Psoas muscle (tissue), 7 donors: ENCODE measurements at regions not wholly inside any gene's neighbourhood (a gene's known extent, or its start where the extent isn't known, plus 50 kb on each side); places are given as distances from the start of the nearest gene placed in this dataset.

Source experiments
- ATAC-seq, 4 donors: fragments of 200-7000 bp; cut with Tn5 transposase; one replicate each; pipeline ENCODE4 v1.9.1; 2020; ENCODE audit warnings: moderate library complexity in 3 of 4, mild to moderate bottlenecking in 2 of 4
- DNase-seq, 2 donors: peaks; one replicate each; pipeline ENCODE4 v3.0.0-alpha.2; 2020
- H3K27ac ChIP-seq: fragments of 200-600 bp; one replicate; pipeline ENCODE4 v1.8.0; 2022
- H3K27me3 ChIP-seq, 3 donors: fragments of 200-600 bp in 1 of 3; one replicate each; pipeline versions ENCODE4 v1.6.1 to v1.8.0; 2013 to 2022; ENCODE audit warnings: low read length in 2 of 3, mild to moderate bottlenecking in 2 of 3, moderate library complexity in 1 of 3; ENCODE audit not compliant: insufficient read depth in 3 of 3
- H3K36me3 ChIP-seq, 2 donors: fragments of 200-600 bp in 1 of 2; one replicate each; pipeline versions ENCODE4 v1.6.1 to v1.8.0; 2013 to 2022; ENCODE audit warnings: low read depth in 1 of 2, mild to moderate bottlenecking in 1 of 2, moderate library complexity in 1 of 2; ENCODE audit not compliant: insufficient read depth in 1 of 2
- H3K4me1 ChIP-seq: fragments of 200-600 bp; one replicate; pipeline ENCODE4 v1.8.0; 2022
- H3K4me3 ChIP-seq: fragments of 200-600 bp; one replicate; pipeline ENCODE4 v1.8.0; 2022; ENCODE audit warnings: mild to moderate bottlenecking
- H3K9me3 ChIP-seq: fragments of 200-600 bp; one replicate; pipeline ENCODE4 v1.8.0; 2022
- CTCF ChIP-seq: fragments of 200-600 bp; IDR thresholded peaks from one replicate; pipeline ENCODE4 v1.8.0; 2022; ENCODE audit warnings: antibody characterized with exemption
- WGBS, 3 donors: extraction: QIAGEN DNeasy Blood & Tissue Kit; methylation state at CpG; one replicate each; pipeline versions ENCODE4 v1.1.6 to v1.1.7; 2013; 5-methylcytosine and 5-hydroxymethylcytosine counted together
- intact Hi-C, 2 donors: fragments of 100-400 bp; cut with DNase I; formaldehyde crosslinking; loops; one replicate each; pipeline versions ENCODE4 v1.11.0 to v1.14.2; 2022
- donor health status: healthy with polysubstance abuse.
- donor health status: DM: no; HTN: no; CAD: no; lungs with moderate emphysema.
- donor health status: Bipolar disorder and iron deficiency.
- donor health status: healthy.
- donor health status: DM: yes; HTN: yes; CAD: no.
- donor health status: DM: no; HTN: no; CAD: no.
- donor health status: DM: yes; HTN: yes; CAD: no.

GRCh38 chr5:39980056-39980455 is 555.3 kb upstream of the DAB2 start:
- 86 to 92% (median 88%) methylated on average over 1 of the region's 1 CpG for WGBS, 3 donors
- Histone ChIP-seq H3K4me3 (no peak overlapping the region), H3K36me3 (no peaks in the 10 kb centered on the region), H3K27ac (no peak overlapping the region), H3K9me3 (no peaks in the 10 kb centered on the region), H3K27me3 (no peaks in the 10 kb centered on the region), H3K4me1 (no peaks in the 10 kb centered on the region)
- no peak for ATAC-seq
- intact Hi-C loops: loop anchor here in 1 of 2 donors (5.0 kb wide), 1 partner anchor 623 kb away; no protein-coding TSS in a partner anchor
- no peak for DNase-seq
- no peak for TF ChIP-seq CTCF

- Histone ChIP-seq H3K4me3 (no peak overlapping the region), H3K36me3 (no peaks in the 10 kb centered on the region), H3K4me1 (no peaks in the 10 kb centered on the region), H3K27me3 (no peaks in the 10 kb centered on the region), H3K9me3 (no peaks in the 10 kb centered on the region), H3K27ac (no peak overlapping the region)
- DNase-seq (no peak), ATAC-seq (no peak)
- intact Hi-C loops: no loop called here
- WGBS, 3 donors: 82 to 87% (median 84%) methylated on average over 3 of the region's 3 CpGs
- TF ChIP-seq CTCF: no peak
Measured at GRCh38 chr5:39977066-39977655, 552.4 kb upstream of the DAB2 start.

GRCh38 chr5:39970117-39970798 is 545.5 kb upstream of the DAB2 start:
- DNase-seq (no peak), ATAC-seq (no peak)
- no peak overlapping the region for H3K27ac ChIP-seq
- H3K36me3 ChIP-seq: no peaks in the 10 kb centered on the region
- intact Hi-C loops: no loop called here
- no peaks in the 10 kb centered on the region for H3K9me3 ChIP-seq
- WGBS, 3 donors: 72 to 90% (median 78%) methylated on average over 2 of the region's 2 CpGs
- H3K27me3 ChIP-seq: no peaks in the 10 kb centered on the region
- no peak for TF ChIP-seq CTCF
- no peak overlapping the region for H3K4me3 ChIP-seq
- no peaks in the 10 kb centered on the region for H3K4me1 ChIP-seq

GRCh38 chr5:39968381-39968780 is 543.6 kb upstream of the DAB2 start:
- no peak for ATAC-seq
- no peak for TF ChIP-seq CTCF
- intact Hi-C loops: no loop called here

GRCh38 chr5:39955156-39955555 is 530.4 kb upstream of the DAB2 start:
- Histone ChIP-seq H3K36me3 (no peaks in the 10 kb centered on the region), H3K27ac (no peak overlapping the region), H3K27me3 (no peaks in the 10 kb centered on the region), H3K4me3 (no peak overlapping the region), H3K9me3 (no peaks in the 10 kb centered on the region), H3K4me1 (no peaks in the 10 kb centered on the region)
- intact Hi-C loops: no loop called here
- DNase-seq: no peak
- no peak for TF ChIP-seq CTCF
- no peak for ATAC-seq
- WGBS, 3 donors: 64 to 77% (median 70%) methylated on average over 2 of the region's 2 CpGs

More at GRCh38 chr5:39968381-39968780, 543.6 kb upstream of the DAB2 start:
- no peaks in the 10 kb centered on the region for H3K27me3 ChIP-seq
- DNase-seq: no peak
- no peak overlapping the region for H3K4me3 ChIP-seq
- WGBS, 3 donors: 28 to 38% (median 28%) methylated on average over 2 of the region's 2 CpGs
- no peak overlapping the region for H3K27ac ChIP-seq
- no peaks in the 10 kb centered on the region for H3K36me3 ChIP-seq
- no peaks in the 10 kb centered on the region for H3K4me1 ChIP-seq
- H3K9me3 ChIP-seq: no peaks in the 10 kb centered on the region
